Tibial nerve (tissue), 4 donors: ENCODE measurements at regions not wholly inside any gene's neighbourhood (a gene's known extent, or its start where the extent isn't known, plus 50 kb on each side); places are given as distances from the start of the nearest gene placed in this dataset.

ENCODE experiments used
- DNase-seq, 2 donors: peaks; one replicate each; pipeline ENCODE4 v3.0.0-alpha.2; 2019; ENCODE audit warnings: low spot score in 2 of 2
- H3K27ac ChIP-seq, 4 donors: fragments of 200-600 bp; sonication (generic) in 3 of 4; one replicate each; pipeline ENCODE4 v1.5.1; 2017 to 2019; ENCODE audit warnings: mild to moderate bottlenecking in 1 of 4
- H3K27me3 ChIP-seq, 2 donors: fragments of 200-600 bp; sonication (generic) in 1 of 2; one replicate each; pipeline versions ENCODE4 v1.5.1 to v1.6.0; 2017 to 2019
- H3K36me3 ChIP-seq, 3 donors: fragments of 200-600 bp; sonication (generic); one replicate each; pipeline ENCODE4 v1.5.1; 2018 to 2019
- H3K4me1 ChIP-seq, 4 donors: fragments of 200-600 bp; sonication (generic) in 3 of 4; one replicate each; pipeline ENCODE4 v1.5.1; 2017 to 2019
- H3K4me3 ChIP-seq, 4 donors: fragments of 200-600 bp; sonication (generic) in 3 of 4; one replicate each; pipeline ENCODE4 v1.5.1; 2017 to 2019; ENCODE audit warnings: mild to moderate bottlenecking in 1 of 4, moderate library complexity in 1 of 4
- H3K9me3 ChIP-seq, 4 donors: fragments of 200-600 bp; sonication (generic) in 3 of 4; one replicate each; pipeline ENCODE4 v1.5.1; 2017 to 2019
- EP300 ChIP-seq, 2 donors: sonication (generic); formaldehyde crosslinking; IDR thresholded peaks; one replicate each; pipeline ENCODE4 v1.6.1; 2017; ENCODE audit warnings: antibody characterized with exemption in 2 of 2, mild to moderate bottlenecking in 1 of 2
- POLR2A ChIP-seq, 2 donors: fragments of 450-650 bp; IDR thresholded peaks; one replicate each; pipeline ENCODE4 v1.6.1; 2017; ENCODE audit warnings: antibody characterized with exemption in 2 of 2, mild to moderate bottlenecking in 2 of 2, moderate library complexity in 2 of 2
- WGBS, 2 donors: methylation state at CpG; one replicate each; pipeline ENCODE4 v1.1.5; 2018; 5-methylcytosine and 5-hydroxymethylcytosine counted together
- TF ChIP-seq, protein P1 (sequence below), 5 experiments: fragments of 200-600 bp in 3 of 5; fragments of 450-650 bp in 2 of 5; sonication (generic) in 3 of 5; IDR thresholded peaks; one replicate each; pipeline ENCODE4 v1.5.1; 2016 to 2019; ENCODE audit warnings: antibody characterized with exemption in 5 of 5, mild to moderate bottlenecking in 3 of 5, moderate library complexity in 2 of 5

GRCh38 chr1:72635719-72636118 lies 353.4 kb upstream of the NEGR1 start:
- WGBS, 2 donors: 53 to 64% methylated on average over 5 of the region's 5 CpGs
- H3K27me3 ChIP-seq: no peaks in the 10 kb centered on the region
- TF ChIP-seq EP300 (IDR thresholded peaks at IDR 0.05) (no peak), POLR2A (IDR thresholded peaks at IDR 0.05) (no peak)
- TF ChIP-seq, protein P1, sequence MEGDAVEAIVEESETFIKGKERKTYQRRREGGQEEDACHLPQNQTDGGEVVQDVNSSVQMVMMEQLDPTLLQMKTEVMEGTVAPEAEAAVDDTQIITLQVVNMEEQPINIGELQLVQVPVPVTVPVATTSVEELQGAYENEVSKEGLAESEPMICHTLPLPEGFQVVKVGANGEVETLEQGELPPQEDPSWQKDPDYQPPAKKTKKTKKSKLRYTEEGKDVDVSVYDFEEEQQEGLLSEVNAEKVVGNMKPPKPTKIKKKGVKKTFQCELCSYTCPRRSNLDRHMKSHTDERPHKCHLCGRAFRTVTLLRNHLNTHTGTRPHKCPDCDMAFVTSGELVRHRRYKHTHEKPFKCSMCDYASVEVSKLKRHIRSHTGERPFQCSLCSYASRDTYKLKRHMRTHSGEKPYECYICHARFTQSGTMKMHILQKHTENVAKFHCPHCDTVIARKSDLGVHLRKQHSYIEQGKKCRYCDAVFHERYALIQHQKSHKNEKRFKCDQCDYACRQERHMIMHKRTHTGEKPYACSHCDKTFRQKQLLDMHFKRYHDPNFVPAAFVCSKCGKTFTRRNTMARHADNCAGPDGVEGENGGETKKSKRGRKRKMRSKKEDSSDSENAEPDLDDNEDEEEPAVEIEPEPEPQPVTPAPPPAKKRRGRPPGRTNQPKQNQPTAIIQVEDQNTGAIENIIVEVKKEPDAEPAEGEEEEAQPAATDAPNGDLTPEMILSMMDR (IDR thresholded peaks at IDR 0.05): no peak
- H3K27ac ChIP-seq: no peak overlapping the region
- peaks cover 0 to 8% (median 0%) of the 10 kb centered on the region in 4 donors for H3K4me1 ChIP-seq
- DNase-seq: no peak
- no peaks in the 10 kb centered on the region for H3K36me3 ChIP-seq
- H3K9me3 ChIP-seq: no peaks in the 10 kb centered on the region
- no peak overlapping the region for H3K4me3 ChIP-seq

- H3K27me3 ChIP-seq: no peaks in the 10 kb centered on the region
- H3K27ac ChIP-seq: no peak overlapping the region
- DNase-seq: no peak
- TF ChIP-seq EP300 (IDR thresholded peaks at IDR 0.05): no peak
- TF ChIP-seq POLR2A (IDR thresholded peaks at IDR 0.05): no peak
- TF ChIP-seq, protein P1 (IDR thresholded peaks at IDR 0.05): no peak
- peaks cover 0 to 8% (median 0%) of the 10 kb centered on the region in 4 donors for H3K4me1 ChIP-seq
- H3K9me3 ChIP-seq: no peaks in the 10 kb centered on the region
- H3K4me3 ChIP-seq: no peak overlapping the region
- WGBS, 2 donors: 63 to 67% methylated on average over 3 of the region's 3 CpGs
- H3K36me3 ChIP-seq: no peaks in the 10 kb centered on the region
Observed at GRCh38 chr1:72634946-72635345, 352.6 kb upstream of the NEGR1 start.

DNA sequence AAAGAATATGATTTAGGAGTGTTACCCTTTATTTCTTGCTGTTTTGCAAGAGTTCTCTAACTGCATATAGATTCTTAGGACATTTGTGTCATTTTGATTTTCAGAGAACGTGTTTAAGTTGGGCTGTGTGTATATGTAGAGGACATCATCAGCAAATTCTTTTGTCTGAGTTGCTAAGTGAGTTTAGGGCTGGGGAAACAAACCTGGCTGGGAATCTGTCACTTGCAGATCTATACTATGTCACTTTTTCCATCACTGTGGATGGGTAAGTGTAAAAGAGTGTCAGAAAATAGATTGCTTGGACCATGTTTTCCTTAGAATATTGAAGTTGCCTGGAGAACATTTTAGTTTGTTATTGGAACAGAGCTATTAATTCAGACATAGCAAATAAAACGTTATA lies 349.1 kb upstream of the NEGR1 start:
- Histone ChIP-seq H3K36me3 (no peaks in the 10 kb centered on the region), H3K4me3 (no peak overlapping the region), H3K27me3 (no peaks in the 10 kb centered on the region), H3K4me1 (peaks cover 0 to 4% (median 0%) of the 10 kb centered on the region in 4 donors), H3K27ac (no peak overlapping the region), H3K9me3 (no peaks in the 10 kb centered on the region)
- DNase-seq: no peak
- 73 to 75% methylated on average over 2 of the region's 2 CpGs for WGBS, 2 donors
- no peak for TF ChIP-seq POLR2A (IDR thresholded peaks at IDR 0.05)
- TF ChIP-seq EP300 (IDR thresholded peaks at IDR 0.05): no peak
- TF ChIP-seq, protein P1 (IDR thresholded peaks at IDR 0.05): no peak

DNA sequence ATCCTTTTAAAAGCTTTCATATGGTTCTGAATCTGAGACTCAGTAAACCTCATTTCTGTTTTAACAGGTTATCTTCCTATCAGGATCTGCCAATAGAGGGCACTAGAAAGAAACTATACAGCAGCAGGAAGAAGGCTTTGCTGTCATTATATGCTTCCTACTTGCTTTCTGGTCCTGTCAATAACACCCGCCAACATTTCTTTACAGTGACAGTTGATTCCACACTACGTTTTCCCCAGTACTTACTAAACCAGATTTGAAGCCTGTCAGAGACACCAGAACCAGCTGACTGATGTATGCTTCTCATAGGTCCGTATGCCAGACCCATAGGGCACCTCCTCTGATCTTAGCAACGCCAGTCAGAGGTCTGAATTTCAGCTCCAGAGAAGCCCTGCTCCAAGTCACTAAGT lies 341.0 kb upstream of the NEGR1 start:
- no peak for TF ChIP-seq POLR2A (IDR thresholded peaks at IDR 0.05)
- TF ChIP-seq EP300 (IDR thresholded peaks at IDR 0.05): no peak
- TF ChIP-seq, protein P1 (IDR thresholded peaks at IDR 0.05): peak; percentile 28 to 44 (median 32)
- no peaks in the 10 kb centered on the region for H3K9me3 ChIP-seq
- H3K4me3 ChIP-seq: peak overlapping the region in 3 of 4 donors; percentile 20 to 36 (median 28)
- H3K36me3 ChIP-seq: no peaks in the 10 kb centered on the region
- no peak overlapping the region for H3K27ac ChIP-seq
- H3K27me3 ChIP-seq: no peaks in the 10 kb centered on the region
- DNase-seq: no peak
- 17 to 18% methylated on average over 4 of the region's 4 CpGs for WGBS, 2 donors
- H3K4me1 ChIP-seq: peaks cover 0 to 9% (median 0%) of the 10 kb centered on the region in 4 donors

GRCh38 chr1:72620453-72620852 lies 338.1 kb upstream of the NEGR1 start:
- TF ChIP-seq, protein P1 (IDR thresholded peaks at IDR 0.05): no peak
- no peak for TF ChIP-seq POLR2A (IDR thresholded peaks at IDR 0.05)
- no peak for TF ChIP-seq EP300 (IDR thresholded peaks at IDR 0.05)
- 26 to 52% methylated on average over 2 of the region's 2 CpGs for WGBS, 2 donors
- H3K4me3 ChIP-seq: no peak overlapping the region
- no peaks in the 10 kb centered on the region for H3K27me3 ChIP-seq
- no peaks in the 10 kb centered on the region for H3K36me3 ChIP-seq
- DNase-seq: no peak
- H3K9me3 ChIP-seq: no peaks in the 10 kb centered on the region
- H3K4me1 ChIP-seq: peaks cover 0 to 9% (median 0%) of the 10 kb centered on the region in 4 donors
- H3K27ac ChIP-seq: no peak overlapping the region
